ENCODE measurements at regions not wholly inside any gene's neighbourhood (a gene's known extent, or its start where the extent isn't known, plus 50 kb on each side); places are given as distances from the start of the nearest gene placed in this dataset.
"Not testable (repeated sequence)": the region's sequence is repeated elsewhere in the genome, so short reads cannot be mapped to it uniquely, and the experiment has no call there.

GRCh38 chr1:232579958-232580941, 49.7 kb downstream of the SIPA1L2 start:
- DNase-seq: no peak

- no peak for DNase-seq
These were observed 50.5 kb downstream of the SIPA1L2 start for GRCh38 chr1:232579466-232579865.

DNA sequence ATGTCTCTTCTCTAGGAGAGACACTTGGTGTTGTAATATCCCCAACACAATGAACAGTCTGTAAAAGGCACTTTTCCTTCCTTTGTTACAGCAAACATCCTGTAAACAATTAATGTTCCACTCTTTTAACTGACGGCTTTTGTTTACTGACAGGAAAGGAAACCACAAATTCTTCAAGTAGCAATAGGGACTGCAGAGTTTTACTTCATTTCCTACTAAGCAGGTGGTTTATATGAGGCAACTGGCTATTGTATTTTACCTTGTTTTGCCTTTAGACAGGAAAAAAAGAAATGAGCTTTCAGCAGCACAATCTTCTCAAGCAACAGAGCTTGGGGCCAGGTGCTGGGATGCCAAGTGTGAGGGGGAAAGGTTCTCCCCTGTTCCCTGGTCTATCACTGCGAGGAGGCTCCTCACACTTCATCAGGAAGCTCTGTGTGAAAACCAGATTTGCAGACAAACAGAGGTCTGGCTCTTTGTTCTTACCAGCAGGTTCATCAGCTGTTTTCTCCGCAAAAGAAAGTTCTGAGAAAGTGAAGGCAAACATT, 51.2 kb downstream of the SIPA1L2 start:
- DNase-seq: no peak

DNA sequence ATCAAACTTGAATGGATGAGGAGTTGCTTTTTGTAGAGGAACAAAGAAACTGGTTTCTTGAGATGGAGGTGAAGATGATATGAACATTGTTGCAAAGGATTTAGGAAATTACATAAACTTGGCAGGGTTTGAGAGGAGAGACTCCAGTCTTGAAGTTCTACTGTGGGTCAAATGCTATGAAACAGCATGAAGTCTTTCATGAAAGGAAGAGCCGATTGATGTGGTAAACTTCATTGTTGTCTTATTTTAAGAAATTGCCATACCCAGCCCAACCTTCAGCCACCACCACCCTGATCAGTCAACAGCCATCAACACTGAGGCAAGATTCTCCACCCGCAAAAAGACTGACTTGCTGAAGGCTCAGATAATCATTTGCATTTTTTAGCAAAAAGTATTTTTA, 52.2 kb downstream of the SIPA1L2 start:
- DNase-seq: no peak

DNA sequence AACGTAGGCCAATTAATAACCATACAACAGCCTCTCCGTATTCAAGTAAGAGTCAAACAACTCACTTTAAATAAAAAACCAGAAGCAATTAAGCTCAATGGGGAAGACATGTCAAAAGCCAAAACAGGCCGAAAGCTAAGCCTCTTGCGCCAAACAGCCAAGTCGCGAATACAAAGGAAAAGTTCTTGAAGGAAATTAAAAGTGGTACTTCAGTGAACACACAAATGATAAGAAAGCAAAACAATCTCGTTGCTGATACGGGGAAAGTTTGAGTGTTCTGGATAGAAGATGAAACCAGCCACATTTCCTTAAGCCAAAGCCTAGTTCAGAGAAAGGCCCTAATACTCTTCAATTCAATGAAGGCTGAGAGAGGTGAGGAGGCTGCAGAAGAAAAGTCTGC, 53.4 kb downstream of the SIPA1L2 start:
- no peak for DNase-seq

- DNase-seq: no peak
These were observed 54.2 kb downstream of the SIPA1L2 start for GRCh38 chr1:232575763-232576040.

- no peak for DNase-seq
These were observed 54.8 kb downstream of the SIPA1L2 start for GRCh38 chr1:232574889-232575762.

DNA sequence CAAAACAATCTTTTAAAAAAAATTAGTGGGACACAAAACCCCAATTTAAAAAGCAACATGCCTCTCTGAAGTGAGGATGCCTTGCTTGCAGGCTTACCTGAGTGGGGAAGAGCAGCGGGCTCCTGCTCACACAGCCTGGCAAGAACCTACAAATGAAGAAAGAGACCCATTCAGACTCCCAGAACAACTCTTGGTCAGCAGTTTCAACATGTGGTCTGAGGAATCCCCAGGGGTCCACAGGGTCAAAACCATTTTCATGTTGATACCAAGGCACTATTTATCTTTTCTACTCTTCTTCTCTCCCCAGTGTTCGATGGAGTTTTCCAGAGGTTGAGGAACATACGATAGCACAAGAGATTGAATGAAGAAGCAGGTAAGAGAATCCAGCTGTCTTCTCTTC, 55.9 kb downstream of the SIPA1L2 start:
- DNase-seq: no peak

DNA sequence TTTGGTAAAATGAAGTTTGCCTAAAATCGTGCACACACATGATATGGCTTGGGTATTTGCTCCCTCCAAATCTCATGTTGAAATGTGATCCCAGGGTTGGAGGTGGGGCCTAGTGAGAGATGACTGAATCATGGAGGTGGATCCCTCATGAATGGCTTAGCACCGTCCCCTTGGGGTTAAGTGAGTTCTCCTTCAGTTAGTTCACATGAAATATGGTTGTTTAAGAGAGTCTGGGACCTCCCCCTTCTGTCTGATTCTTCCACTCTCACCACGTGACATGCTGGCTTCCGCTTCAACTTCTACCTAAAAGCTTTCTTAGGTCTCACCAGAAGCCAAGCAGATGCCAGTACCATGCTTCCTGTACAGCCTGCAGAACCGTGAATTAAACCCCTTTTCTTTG, 58.4 kb downstream of the SIPA1L2 start:
- DNase-seq: no peak

GRCh38 chr1:232570007-232570406, 59.9 kb downstream of the SIPA1L2 start:
- DNase-seq: no peak

- not testable (repeated sequence) for DNase-seq
These were observed 60.4 kb downstream of the SIPA1L2 start for GRCh38 chr1:232569554-232569921.

DNA sequence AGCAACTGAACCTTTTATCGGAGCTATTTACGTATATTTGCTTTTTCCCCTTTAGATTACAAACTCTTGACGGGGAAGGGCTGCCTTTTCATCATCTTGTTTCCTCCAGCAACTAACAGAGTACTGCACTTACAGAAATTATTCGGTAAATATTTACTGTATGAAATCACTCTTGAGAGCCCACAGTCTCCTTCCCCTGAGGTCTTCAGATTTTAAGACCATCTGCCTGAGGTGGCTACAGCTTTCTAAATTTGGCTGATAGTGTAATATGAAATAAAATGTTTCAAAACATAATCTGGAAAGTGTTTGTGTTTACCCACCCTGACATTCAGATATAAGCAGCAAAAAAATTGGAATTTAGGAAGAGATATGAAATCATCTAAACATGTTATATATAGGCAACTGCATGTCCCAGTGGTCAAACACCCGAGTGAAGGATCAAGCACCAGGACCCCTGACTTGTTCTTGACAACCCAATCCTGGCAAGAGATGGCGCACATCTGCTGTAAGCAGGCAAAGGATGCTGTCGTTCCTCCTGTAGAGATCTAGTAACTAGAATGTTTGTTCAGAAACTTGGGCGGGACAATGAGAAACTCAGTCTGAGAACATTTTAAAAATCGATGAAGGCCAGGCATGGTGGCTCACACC, 60.9 kb downstream of the SIPA1L2 start:
- DNase-seq: no peak

DNA sequence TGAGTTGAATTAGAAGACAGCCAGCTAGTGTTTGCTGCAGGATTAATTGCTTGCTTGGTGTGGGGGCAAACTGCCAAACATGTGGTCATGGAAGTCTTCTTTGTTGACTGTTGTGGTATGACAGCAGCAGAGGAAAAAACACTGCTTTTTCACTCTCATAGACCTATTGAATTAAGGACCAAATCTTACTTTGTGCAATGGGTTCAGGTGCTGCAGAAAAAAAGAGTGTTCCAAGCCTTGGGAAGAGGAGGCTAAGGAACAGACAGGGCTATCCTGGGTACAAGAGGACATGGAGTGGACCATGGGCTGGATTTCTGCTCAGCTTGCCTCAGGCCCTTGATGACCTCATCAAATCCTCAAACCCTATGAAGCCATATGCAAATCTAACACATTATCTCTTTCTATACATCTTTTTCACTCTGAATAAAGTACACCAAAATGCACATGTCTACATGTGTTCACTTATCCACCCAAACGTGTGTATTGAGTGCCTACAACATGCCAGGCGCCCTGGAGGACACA, 61.5 kb downstream of the SIPA1L2 start:
- no peak for DNase-seq

DNA sequence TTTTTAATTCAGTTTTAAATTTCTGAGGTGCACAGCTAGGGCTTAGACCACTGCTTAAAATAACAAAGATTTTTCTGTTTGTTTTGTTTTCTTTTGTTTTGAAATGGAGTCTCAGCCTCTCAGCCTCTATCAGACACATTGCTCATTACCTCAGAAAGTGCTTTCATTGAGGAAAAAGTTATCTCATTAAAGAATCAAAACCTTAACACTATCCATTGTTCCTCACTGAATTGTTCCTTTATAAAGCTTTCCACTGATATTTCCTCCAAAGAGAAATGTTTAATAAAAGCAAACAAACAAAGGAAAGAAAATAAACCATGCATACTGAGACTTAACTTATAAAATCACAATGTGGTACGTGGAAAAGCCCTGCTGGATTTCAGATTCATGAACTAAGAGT, 63.8 kb downstream of the SIPA1L2 start:
- no peak for DNase-seq

GRCh38 chr1:232562855-232563510, 67.0 kb downstream of the SIPA1L2 start:
- no peak for DNase-seq

DNA sequence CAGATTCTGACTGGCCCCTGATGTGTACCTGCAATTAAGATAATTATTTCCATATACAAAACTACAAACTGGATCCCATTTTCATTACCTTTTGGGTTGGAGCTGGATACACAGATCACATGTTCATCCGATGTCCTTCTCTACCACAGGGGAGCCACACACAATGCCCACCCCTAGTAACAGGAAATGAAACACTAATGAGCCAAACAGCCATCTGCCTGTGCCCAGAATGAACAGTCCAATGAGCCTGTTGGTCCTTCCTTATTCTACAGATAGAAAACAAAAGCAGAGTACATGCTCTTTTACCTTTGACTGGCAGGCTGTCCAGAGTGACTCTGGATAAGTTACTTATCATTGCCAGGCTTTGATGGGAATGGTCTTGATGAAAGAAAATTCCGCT, 68.6 kb downstream of the SIPA1L2 start:
- DNase-seq: no peak

- no peak for DNase-seq
These were observed 69.0 kb downstream of the SIPA1L2 start for GRCh38 chr1:232560940-232561339.

DNA sequence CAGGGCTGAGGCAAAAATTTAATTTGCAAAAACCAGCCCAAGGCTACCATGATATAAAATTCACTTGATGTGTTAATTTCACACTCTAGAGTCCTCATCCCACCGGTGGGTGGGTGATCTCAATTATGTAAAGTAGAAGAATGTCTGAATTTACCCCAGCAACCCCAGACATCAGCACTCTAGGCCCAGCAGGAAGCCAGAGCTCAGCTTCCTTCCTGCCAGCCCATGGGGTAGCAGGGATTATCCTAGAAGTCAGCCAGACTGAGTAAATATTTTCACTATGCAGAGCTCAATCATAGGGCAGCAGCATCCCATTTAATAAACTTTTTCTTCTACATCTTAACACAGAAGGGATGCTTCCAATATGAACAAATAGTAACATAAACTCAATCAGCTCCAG, 71.0 kb downstream of the SIPA1L2 start:
- DNase-seq: no peak

DNA sequence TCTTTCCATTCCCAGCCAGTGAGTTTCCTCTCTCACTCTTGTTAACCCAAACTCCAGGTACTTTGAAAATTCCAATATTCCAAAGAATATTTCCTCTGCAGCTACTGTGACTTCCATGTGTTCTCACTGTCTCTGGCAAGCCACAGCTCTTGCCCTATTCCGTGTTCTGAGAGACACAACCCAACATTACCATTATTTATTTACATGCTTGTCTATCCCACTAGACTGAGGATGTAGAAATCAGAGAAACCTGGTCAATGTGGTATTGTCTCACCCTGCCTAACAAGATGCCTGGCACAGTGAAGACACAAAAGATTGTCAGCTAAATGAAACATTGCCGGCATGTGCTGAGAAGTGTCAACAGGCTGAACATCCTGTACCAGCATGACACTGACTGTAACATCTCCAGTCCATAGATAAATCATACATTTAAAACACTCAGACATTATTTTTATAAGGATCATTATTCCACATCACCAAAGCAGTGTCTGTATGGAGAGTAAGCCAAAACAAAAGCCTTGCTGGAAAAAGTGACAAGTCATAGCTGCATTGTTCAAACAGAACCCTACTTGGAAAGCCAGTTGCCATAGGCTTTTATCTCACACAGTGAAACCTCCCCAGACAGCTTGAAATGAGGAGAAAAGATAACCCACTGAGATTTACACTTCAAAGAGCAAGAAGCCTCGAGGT, 72.3 kb downstream of the SIPA1L2 start:
- DNase-seq: no peak

DNA sequence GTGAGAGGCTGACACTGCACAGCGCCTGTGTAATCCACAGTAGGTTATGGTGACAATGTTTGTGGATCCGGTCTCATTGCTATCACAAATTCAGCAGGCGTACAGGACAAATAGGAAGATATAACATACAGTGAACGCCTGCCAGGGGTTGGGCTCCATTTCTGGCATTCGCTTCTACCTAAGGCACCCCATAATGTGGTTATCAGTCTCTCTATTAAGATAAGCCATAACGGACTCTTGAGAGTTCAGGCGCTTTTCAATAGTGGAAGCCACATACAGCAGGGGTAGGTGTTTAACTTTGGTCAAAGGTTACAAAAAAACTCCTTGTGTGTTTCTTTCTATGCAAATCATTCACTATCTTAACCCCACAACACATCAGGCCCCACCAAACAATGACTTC, 72.8 kb downstream of the SIPA1L2 start:
- no peak for DNase-seq

DNA sequence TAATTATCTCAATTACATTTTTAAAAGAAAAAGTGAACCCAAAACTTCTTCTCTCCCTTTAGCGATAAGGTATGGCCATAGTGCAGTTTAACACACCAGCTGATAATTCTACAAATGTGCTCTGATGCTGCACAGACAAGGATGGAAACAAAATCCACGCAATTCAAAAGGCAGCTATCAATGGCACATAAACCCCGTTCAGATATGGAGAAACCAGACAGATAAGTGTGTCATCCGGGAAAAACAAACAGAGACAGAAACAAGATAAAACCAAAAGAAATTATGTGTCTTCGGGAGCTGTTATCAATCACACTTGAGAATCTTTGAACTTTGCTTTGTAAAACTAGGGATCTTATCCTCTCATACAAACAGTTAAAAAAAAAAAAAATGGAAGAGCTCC, 73.6 kb downstream of the SIPA1L2 start:
- DNase-seq: no peak

Measured in right kidney (tissue), 1 donor.